HT-29 (cell line): ENCODE measurements at regions not wholly inside any gene's neighbourhood (a gene's known extent, or its start where the extent isn't known, plus 50 kb on each side); places are given as distances from the start of the nearest gene placed in this dataset.
"Not testable (repeated sequence)": the region's sequence is repeated elsewhere in the genome, so short reads cannot be mapped to it uniquely, and the experiment has no call there.

Experiments
- DNase-seq: peaks from one replicate; pipeline ENCODE4 v3.0.0-alpha.2; 2015; ENCODE audit warnings: low spot score

DNA sequence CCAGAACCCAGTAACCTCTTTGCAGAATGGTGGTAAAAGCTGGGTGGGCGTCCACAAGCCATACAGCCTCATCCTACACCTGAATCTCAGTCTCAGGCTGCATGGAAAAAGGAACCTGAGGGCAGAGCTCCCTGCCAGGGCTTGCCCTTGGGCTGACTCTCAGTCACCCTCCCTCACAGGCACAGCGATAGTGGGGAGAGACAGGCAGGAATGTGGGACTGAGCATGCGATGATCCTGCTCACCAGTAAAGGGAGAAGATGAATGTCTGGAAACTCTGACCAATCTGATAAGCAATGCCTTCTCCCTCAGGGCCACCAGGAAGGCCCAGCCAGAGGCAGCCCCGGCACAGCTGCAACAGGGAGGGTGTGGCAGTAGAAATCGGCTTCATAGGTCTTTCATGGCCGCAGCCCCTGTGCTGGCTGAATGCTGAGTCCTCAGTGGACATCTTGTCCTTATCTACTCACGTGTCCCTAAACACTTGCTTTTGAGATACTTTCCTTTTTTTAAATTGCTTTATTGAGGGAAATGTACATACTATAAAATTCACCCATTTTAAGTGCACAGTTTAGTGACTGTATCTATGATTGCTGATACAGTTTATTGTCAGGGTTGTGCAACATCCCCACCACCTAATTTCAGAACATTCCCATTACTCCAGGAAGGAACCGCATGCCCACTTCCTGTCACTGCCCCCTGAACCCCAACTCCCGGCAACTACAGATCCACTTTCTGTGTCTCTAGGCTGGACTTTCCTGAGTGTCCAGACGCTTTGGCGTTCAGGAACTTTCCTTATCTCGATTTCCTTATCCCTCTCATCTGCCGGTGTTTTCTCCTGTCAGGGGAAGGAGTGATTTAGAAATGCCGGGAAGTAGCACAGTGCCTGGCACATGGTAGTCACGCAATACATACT lies 258.1 kb downstream of the PCNX1 start:
- DNase-seq, result no peak

DNA sequence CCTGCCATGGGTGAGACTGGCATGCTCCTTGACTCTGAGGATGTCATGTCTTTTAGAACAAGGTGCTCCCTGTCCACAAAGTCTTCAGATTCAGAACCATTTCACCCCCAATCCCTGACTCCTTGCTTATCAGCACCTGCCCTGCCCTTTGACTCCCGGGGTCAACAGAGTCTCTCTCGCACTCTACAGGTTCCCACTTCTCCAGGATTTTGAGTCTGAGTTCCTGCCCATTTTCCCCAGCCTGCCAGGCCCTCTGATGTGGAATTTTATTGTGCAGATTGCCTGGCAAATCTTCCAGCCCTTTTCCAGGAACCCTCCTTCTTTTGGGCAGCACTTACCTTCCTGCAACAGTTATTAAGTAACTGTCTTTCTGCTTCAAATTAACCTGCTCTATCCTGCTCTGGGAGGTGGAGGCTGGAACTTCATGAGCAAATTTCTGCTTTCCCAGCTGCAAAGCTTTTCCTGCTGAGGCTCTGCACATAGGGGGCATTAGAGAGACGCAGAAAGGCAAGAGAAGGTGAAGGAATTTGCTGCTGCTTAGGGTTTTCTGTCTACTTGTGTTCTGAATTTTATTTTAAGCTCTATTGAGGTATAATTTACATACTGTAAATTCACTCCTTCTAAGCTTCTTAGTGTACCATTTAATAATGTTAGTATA lies 259.1 kb downstream of the PCNX1 start:
- DNase-seq, result peak; percentile 68

DNA sequence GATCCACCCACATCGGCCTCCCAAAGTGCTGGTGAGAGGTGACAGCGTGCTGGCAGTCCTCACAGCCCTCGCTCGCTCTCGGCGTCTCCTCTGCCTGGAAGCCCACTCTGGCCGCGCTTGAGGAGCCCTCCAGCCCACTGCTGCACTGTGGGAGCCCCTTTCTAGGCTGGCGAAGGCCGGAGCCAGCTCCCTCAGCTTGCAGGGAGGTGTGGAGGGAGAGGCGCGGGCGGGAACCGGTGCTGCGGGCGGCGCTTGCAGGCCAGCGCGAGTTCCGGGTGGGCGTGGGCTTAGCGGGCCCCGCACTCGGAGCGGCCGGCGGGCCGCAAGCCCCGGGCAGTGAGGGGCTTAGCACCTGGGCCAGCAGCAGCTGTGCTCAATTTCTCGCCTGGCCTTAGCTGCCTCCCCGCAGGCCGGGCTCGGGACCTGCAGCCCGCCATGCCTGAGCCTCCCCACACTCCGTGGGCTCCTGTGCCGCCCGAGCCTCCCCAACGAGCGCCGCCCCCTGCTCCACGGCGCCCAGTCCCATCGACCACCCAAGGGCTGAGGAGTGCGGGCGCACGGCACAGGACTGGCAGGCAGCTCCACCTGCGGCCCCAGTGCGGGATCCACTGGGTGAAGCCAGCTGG lies 260.2 kb downstream of the PCNX1 start:
- not testable (repeated sequence) for DNase-seq

DNA sequence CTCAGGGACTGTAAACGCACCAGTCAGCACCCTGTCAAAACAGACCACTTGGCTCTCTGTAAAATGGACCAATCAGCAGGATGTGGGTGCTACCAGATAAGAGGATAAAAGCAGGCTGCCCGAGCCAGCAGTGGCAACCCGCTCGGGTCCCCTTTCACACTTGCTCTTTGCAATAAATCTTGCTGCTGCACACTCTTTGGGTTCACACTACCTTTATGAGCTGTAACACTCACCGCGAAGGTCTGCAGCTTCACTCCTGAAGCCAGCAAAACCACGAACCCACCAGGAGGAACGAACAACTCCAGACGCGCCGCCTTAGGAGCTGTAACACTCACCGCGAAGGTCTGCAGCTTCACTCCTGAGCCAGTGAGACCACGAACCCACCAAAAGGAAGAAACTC lies 260.9 kb downstream of the PCNX1 start:
- DNase-seq, result not testable (repeated sequence)

DNA sequence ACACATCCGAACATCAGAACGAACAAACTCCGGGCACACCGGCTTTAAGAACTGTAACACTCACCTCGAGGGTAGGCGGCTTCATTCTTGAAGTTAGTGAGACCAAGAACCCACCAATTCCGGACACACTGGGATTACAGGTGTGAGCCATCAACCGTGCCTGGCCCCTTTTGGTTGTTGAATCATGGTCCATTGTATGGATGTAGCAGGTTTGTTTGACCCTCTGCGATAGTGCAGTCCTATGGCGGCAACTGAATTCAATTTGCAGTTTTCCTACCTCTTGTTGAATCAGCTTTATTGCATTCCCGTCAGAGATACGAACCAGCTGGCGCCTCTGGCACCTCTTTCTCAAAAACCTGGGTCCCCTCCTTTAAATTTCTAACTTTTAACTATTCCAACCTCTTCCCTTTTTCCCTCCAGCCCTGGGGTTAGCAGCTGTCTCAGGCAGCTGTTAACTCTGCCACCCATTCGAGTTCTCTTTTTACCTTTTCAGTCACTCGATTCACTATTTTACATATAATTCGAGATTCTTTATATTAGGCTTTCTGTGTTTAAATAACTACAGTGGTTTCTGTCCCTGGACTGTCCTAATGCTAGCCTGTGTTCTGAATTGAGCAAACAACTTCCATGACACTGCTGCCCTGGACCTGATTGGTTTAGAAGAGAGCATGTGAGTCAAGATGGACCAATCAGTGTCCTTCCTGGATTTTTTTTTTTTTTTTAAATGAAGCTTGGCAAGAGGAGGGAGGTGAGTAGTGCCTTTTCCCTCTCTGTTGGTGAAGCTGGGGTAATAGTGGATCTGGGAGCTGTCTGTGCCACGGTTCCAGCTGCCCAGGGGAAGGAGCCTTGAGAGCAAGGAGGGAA lies 261.5 kb downstream of the PCNX1 start:
- DNase-seq, result no peak

DNA sequence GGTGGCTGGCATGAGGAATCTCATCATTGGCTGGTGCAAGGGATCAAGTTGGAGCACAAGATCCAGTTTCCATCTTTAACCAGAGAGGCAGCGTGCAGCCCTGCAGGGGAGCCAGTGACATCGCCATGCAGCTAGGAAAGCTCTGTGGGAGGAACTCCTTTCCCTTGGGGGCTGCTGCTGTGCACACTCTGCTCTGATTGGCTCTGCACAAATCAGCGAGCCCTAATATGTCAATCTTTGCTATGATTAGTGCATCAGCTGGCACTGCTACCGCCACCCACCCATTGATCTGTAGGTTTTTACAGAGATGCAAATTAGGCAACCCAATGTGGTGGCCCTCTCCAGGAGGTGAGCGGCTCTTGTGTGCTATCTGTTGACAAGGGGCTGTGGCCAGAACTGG lies 262.6 kb downstream of the PCNX1 start:
- no peak for DNase-seq

DNA sequence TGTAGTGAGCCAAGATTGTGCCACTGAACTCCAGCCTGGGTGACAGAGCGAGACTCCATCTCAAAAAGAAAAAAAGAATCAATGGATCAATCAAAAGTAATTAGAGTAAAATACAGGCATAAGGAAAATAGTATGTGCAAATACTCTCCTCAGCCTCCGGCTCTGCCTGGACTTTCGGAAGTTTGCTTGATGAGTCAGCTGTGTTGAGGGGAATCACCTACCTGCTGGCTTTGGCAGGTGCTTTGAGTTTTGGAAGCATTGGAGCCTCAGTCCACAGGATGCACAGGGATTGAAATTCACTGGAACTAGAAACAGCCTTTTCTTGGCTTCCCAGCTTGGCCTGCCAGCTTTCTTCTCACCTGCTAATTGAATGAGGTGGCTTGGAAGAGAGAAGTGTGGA lies 268.2 kb downstream of the PCNX1 start:
- DNase-seq, result peak; percentile 34

DNA sequence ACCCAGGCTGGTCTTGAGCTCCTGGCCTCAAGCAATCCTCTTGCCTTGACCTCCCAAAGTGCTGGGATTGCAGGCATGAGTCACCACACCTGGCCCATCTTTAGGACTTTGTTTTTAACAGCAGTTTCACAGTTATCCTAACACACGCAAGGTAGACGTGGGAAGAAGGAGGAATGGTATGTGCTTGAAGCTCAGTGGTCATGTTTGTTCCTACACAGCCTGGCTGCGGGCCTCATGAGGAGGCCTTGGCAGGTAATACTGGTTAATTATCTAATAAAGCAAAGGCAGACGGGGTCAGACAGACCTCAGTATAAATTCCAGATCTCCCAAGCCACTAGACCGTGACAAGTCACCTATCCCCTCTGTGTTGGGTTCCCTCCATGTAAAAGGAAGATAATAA lies 271.8 kb downstream of the PCNX1 start:
- no peak for DNase-seq

DNA sequence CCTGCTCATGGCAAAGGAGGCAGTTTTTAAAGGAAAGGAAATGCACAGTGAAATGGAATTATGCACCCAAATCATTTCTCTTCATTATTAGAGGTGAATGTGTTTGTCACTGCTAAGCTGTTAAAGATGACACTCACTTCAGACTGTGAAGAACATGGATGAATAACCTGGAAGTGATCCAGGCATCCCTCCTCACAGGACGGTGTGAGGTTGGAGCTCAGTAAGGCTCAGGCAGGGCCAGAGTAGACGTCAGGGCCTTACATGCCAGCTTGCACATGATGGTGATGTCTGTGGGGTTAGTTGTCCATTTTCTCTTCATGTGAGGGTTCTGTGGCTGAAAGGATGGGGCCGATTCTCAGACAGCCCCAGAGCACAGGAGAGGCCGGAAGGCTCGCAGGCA lies 273.1 kb downstream of the PCNX1 start:
- DNase-seq, result no peak

DNA sequence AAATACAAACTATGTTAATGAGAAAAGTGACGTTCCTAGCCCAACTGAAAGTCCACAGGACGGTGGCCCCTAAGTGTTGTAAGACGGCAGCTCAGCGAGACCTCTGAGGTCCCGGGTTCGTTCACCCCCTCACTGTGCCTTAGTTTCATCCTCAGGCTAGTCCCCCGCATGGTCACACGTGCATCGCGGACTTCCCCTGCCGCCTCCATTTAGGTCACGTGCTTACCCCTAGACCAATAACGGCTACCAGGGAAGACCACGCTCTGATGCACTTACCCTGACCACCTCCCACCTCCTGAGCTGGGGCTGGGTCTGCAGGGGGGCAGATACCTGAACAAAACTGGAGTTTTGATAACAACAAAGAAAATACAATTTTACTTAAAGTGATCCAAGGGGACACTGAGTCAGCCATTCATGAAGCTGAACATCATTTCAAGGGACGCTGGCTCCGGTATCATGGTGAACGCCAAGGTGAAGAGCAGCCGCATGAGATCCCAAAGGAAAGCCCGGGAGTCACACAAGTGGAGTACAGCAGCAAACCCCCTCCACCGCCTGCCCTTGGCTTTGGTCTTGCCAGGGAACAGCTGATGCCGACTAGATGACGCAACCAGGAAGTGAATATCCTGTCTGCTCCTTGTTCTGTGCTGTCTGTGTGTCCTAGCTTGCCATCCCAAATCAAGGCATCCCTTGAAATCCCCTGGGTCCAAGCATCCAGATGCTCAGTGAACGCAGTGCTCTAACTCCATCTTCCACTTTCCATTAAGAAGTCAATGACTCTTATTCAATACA lies 274.1 kb downstream of the PCNX1 start:
- no peak for DNase-seq

DNA sequence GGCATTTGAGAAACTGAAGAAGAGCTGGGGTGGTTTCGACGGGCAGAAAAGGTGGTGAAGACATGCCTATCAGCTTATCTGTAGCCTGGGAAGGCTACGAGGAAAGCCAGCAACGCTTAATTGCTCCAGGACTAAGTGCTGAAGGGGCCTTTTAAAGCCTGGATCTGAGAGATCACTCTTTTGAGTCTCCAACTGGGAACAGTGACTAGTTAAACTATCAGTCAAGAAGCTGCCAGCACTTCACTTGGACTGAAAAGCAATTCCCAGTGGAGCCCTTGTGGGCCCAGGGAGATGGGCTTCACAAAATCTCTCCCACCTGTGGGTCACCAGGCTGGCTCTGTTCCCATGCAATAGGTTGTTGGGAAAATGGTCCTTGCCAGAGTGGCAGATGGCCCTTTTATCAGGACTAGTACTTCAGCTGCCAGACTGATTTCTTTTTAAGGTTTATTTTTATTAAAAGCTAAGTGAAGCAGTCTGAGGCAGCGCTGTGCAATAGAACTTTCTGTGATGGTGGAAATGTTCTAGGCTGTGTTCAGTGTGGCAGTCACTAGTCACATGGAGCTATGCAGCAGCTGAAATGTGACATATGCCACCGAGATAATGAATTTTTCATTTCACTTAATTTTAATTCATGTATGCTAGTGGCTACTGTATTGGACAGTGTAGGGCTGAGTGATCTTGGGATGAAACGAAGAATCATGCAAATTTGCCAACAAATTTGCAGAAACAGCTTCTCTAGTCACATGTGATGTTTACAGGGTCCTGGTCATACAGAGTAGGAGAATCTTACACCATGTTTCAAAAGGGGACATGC lies 276.8 kb downstream of the PCNX1 start:
- no peak for DNase-seq

DNA sequence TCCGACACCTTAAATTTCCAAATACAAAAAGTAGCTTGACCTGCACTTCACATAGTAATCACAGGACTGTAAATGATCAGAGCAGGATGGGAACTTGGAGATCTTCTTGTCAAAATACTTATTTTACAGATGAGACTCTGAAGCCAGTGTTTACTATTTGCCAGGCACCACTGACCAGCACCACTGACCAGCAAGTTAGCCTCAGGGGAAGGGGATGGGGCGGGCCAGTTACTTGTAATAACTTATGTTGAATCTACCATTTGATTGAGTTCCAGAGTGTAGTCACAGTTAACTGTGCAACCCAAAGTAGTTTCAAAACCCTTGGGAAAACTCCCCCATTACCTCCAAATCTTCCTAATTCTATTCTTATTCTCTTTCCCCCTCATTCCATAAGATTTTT lies 278.4 kb downstream of the PCNX1 start:
- DNase-seq, result no peak

DNA sequence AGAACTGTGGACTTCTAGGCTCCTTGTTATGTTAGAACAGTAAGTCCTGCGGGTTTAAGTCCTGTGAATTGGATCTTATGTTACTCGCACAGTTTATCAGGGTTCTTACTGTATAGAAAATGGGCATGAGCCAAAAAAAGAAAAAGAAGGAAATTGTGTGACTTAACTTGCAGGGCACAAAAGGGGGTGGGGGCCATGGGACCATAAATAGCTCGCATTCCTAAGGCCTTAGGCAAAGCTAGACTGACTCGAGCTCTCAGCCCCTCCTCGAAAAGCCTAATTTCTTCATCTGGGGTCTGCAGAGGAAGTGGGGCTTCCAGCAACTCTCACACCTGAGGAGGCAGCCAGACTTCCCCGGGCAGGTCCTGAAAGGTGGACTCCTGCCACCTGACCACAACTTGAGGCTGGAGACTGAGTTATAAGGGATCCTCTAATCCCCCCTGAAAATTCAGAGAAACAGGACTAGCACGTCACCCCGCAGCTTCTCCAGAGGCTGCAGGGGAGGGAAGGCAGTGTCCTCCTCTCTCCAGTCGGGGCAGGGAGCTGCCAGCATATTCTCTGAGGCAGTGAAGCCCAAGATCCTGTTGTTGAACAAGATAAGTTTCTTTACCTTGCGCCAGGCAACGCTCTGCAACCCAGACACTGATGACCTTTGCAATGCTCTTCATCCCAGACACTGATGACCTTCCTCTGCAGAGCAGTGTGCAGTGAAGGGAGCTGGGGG lies 280.5 kb downstream of the PCNX1 start:
- DNase-seq, result no peak

DNA sequence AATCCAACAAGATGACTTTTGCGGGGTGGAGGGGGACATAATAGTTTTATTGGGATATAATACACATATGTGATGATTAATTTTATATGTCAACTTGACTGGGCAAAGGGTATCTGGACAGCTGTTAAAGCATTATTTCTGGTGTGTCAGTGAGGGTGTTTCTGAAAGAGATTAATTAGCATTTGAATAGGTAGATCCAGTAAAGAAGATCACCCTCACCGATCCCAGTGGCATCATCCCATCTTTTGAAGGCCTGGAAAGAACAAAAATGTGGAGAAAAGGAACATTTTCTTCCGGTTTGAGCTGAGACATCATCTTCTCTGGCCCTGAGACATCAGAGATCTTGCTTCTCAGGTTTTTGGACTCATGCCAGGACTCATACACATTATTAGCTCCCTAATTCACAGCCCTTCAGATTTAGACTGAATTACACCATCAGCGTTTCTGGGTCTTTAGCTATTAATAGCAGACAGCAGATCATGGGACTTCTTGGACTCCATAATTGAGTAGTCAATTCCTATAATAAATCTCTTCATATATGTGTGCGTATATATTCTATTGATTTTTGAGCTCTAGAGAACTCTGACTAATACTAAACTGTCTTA lies 283.6 kb downstream of the PCNX1 start:
- DNase-seq, result no peak

DNA sequence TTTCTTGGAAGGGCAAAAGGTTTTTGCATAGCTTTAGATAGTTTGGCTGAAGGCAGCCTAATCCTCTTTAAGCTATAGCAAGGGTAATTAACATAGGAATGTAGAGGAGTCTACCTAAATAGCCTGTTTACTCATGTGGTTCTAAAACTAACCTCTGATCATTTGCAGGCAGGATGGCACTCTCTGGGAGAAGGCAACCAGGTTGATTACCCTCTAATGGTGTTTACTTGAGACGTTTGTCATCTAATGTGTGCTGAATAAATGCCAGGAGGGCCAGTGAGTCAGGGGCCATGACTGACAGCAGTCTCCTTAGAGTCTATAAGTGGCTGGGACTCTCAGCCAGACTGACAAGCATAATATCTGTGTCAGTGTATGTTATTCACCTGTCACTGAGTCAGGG lies 286.4 kb downstream of the PCNX1 start:
- DNase-seq, result no peak

DNA sequence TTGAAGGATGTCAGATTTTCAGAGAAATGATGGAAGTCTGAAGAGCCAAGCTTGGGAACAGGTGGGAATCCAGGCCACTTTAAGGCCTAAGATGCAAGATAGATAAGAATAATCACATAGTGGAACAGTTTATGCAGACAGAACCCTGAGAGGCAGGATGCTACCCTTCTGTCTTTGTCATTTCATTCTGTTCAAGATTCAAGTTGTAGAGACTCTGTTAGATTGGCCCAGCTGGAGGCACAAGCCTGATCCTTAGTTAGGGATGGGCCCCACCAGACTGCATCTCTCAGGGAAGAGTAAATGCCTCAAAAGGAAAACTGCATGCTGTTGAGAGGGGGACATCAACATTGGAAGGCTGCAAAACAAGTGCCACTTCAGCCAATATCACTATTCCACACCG lies 287.0 kb downstream of the PCNX1 start:
- DNase-seq, result no peak

DNA sequence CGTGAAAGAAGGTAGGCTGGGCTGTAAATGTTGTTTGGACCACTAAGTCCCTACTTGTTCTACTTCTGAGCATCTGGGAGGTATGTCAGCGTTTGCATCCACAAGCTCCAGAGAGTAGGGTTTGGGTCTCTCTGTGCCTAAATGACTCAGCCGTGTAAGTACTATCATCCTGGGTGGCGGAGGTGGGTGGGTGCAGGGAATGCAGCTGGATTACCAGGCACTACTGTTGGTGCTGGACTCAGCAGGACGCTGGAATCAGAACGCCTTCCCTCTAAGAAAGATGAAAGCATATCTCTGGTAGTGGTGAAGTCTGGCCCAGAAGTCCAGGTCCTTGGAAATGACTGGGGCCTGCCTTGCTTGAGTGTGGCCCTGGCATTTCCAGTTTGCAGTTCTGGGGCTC lies 289.7 kb downstream of the PCNX1 start:
- no peak for DNase-seq

DNA sequence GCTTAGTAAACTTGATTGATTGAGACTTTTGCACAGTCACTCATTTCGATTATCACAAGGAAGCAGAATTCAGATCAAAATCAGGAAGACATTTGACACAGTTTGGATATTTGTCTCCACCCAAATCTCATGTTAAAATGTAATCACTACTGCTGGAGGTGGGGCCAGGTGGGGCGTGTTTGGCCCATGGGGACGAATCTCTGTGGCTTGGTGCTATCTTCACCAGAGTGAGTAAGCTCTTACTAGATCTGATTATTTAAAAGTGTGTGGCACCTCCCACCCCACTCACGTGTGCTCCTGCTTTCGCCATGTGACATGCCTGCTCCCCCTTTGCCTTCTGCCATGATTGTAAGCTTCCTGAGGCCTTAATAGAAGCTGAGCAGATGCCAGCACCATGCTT lies 291.4 kb downstream of the PCNX1 start:
- DNase-seq, result no peak

DNA sequence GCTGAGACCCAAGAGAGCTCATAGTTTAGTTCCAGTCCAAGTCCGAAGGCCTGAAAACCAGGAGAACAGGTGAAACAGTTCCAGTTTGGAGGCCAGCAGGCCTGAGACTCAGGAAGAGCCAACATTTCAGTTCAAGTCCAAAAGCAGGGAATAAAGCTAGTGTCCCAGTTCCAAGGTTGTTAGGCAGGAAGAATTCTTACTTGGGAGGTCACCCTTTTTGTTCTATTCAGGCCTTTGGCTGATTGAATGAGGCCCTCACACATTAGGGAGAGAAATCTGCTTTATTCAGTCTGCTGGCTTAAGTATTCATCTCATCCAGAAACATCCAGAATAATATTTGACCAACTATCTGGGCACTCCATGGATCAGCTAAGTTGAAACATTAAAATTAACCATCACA lies 294.6 kb downstream of the PCNX1 start:
- no peak for DNase-seq
